PFSK-1 (cell line): ENCODE measurements at regions not wholly inside any gene's neighbourhood (a gene's known extent, or its start where the extent isn't known, plus 50 kb on each side); places are given as distances from the start of the nearest gene placed in this dataset.

Source experiments
- FOXP2 ChIP-seq: optimal IDR thresholded peaks from 2 replicates; pipeline ENCODE3; 2011; ENCODE audit warnings: borderline replicate concordance, control low read depth, inconsistent platforms; ENCODE audit not compliant: insufficient read depth; ENCODE audit errors: extremely low read length, extremely low read depth
- POLR2AphosphoS5 ChIP-seq: IDR thresholded peaks from 2 replicates; pipeline ENCODE4 v1.6.1; 2012; ENCODE audit warnings: low read depth, mild to moderate bottlenecking, control low read depth, low read length, moderate library complexity
- SIN3A ChIP-seq: IDR thresholded peaks from 2 replicates; pipeline ENCODE4 v1.6.1; 2012; ENCODE audit warnings: mild to moderate bottlenecking, low read length, moderate library complexity, borderline replicate concordance; ENCODE audit not compliant: insufficient read depth
- TAF1 ChIP-seq: IDR thresholded peaks from 2 replicates; pipeline ENCODE4 v1.6.1; 2012; ENCODE audit warnings: low read length, control low read depth, borderline replicate concordance; ENCODE audit not compliant: insufficient read depth
- TF ChIP-seq, protein P1 (sequence below), 2 experiments: IDR thresholded peaks; 2 replicates each; pipeline versions ENCODE4 v1.6.1 to v1.8.0; 2011 to 2012; ENCODE audit warnings: low read depth in 2 of 2, low read length in 2 of 2, control low read depth in 1 of 2, inconsistent platforms in 1 of 2, mild to moderate bottlenecking in 1 of 2, moderate library complexity in 1 of 2; ENCODE audit not compliant: insufficient read depth in 1 of 2

DNA sequence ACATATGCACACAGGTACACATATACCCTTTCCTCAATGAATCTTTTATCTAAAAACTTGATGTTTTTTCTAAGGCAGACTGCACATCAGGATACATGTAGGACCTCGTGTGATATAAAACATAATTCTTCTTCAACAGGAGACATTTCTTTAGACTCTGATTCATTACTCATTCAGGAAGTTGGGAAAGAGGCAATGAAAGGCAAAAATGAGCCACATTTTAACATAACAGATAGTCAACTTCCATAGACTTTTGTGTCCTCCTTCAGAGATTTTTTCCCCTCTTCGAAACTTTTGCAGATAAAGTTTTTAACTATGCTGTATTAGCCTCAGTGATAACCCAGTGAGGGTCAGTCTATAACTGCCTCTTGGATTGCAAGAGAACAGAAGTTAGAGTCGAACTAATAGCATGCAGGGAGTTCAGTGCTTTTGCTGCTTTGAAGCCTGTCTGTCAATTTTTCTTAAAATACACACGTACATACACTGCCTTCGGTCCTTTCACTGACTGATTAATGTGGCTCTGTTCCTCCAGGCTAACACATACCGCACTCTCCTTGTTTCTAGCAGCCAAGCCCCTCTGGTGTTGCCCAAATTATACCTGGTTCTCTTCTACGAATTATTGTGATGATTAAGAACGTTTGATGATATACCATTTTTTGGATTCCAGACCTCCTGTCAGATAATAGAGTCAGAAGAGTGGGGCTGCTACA lies 562.5 kb upstream of the MAP3K7 start:
- TF ChIP-seq SIN3A (no peak), POLR2AphosphoS5 (no peak), TAF1 (no peak), FOXP2 (no peak)
- TF ChIP-seq, protein P1, sequence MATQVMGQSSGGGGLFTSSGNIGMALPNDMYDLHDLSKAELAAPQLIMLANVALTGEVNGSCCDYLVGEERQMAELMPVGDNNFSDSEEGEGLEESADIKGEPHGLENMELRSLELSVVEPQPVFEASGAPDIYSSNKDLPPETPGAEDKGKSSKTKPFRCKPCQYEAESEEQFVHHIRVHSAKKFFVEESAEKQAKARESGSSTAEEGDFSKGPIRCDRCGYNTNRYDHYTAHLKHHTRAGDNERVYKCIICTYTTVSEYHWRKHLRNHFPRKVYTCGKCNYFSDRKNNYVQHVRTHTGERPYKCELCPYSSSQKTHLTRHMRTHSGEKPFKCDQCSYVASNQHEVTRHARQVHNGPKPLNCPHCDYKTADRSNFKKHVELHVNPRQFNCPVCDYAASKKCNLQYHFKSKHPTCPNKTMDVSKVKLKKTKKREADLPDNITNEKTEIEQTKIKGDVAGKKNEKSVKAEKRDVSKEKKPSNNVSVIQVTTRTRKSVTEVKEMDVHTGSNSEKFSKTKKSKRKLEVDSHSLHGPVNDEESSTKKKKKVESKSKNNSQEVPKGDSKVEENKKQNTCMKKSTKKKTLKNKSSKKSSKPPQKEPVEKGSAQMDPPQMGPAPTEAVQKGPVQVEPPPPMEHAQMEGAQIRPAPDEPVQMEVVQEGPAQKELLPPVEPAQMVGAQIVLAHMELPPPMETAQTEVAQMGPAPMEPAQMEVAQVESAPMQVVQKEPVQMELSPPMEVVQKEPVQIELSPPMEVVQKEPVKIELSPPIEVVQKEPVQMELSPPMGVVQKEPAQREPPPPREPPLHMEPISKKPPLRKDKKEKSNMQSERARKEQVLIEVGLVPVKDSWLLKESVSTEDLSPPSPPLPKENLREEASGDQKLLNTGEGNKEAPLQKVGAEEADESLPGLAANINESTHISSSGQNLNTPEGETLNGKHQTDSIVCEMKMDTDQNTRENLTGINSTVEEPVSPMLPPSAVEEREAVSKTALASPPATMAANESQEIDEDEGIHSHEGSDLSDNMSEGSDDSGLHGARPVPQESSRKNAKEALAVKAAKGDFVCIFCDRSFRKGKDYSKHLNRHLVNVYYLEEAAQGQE (IDR thresholded peaks at IDR 0.05; ENCODE audit: insufficient read depth in 1 of 2, low read depth in 2 of 2, low read length in 2 of 2), result no peak

- no peak for TF ChIP-seq SIN3A
- TF ChIP-seq FOXP2, result no peak
- TF ChIP-seq POLR2AphosphoS5, result no peak
- TF ChIP-seq, protein P1 (IDR thresholded peaks at IDR 0.05; ENCODE audit: insufficient read depth in 1 of 2, low read depth in 2 of 2, low read length in 2 of 2), result no peak
Observed at GRCh38 chr6:91144126-91144525, 557.3 kb upstream of the MAP3K7 start.

GRCh38 chr6:91142154-91142553 lies 555.3 kb upstream of the MAP3K7 start:
- TF ChIP-seq, protein P1 (IDR thresholded peaks at IDR 0.05; ENCODE audit: insufficient read depth in 1 of 2, low read depth in 2 of 2, low read length in 2 of 2), result no peak
- TF ChIP-seq SIN3A (no peak), FOXP2 (no peak), TAF1 (no peak), POLR2AphosphoS5 (no peak)

DNA sequence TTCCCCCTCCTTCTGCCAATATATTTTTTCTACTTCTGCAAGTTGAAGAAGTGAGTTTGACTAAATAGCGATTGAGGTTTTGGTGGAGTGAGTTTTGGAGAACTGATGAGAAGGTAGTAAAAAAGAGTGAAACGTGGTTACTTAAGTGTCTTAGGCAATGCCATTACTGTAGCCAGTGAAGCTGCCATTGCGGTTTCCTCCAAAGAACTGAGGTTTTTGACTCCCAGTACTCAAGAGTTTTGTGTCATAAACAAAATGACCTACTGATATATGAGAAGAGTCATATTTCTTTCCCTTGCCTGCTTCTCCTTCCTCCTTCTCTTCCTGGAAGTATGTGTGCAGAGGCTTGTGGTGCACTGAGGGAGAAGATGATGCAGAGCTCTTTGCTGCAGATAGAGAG lies 554.5 kb upstream of the MAP3K7 start:
- TF ChIP-seq, protein P1 (IDR thresholded peaks at IDR 0.05; ENCODE audit: insufficient read depth in 1 of 2, low read depth in 2 of 2, low read length in 2 of 2), result no peak
- TF ChIP-seq POLR2AphosphoS5 (no peak), FOXP2 (no peak), SIN3A (no peak), TAF1 (no peak)

GRCh38 chr6:91140449-91140848 lies 553.6 kb upstream of the MAP3K7 start:
- no peak for TF ChIP-seq POLR2AphosphoS5
